KMS-11 (cell line): ENCODE measurements at regions not wholly inside any gene's neighbourhood (a gene's known extent, or its start where the extent isn't known, plus 50 kb on each side); places are given as distances from the start of the nearest gene placed in this dataset.

ENCODE experiments used
- H2AFZ ChIP-seq: fragments of 200-600 bp; sonication (generic); 2 replicates; pipeline ENCODE4 v1.6.1; 2016; ENCODE audit warnings: antibody characterized with exemption, mixed run types, low read depth
- H3K27ac ChIP-seq: fragments of 200-600 bp; sonication (generic); 2 replicates; pipeline ENCODE4 v1.6.1; 2016; ENCODE audit warnings: mild to moderate bottlenecking, mixed run types
- H3K27me3 ChIP-seq: fragments of 200-600 bp; sonication (generic); 2 replicates; pipeline ENCODE4 v1.6.1; 2017; ENCODE audit warnings: mild to moderate bottlenecking, low read depth, mixed run types, moderate library complexity; ENCODE audit not compliant: insufficient read depth
- H3K36me3 ChIP-seq: fragments of 200-600 bp; sonication (generic); 2 replicates; pipeline ENCODE4 v1.6.1; 2017; ENCODE audit warnings: mild to moderate bottlenecking, mixed run types; ENCODE audit not compliant: insufficient read depth
- H3K4me1 ChIP-seq: fragments of 200-600 bp; sonication (generic); 2 replicates; pipeline ENCODE4 v1.6.1; 2016; ENCODE audit warnings: mild to moderate bottlenecking, low read depth, mixed run types; ENCODE audit not compliant: poor library complexity, severe bottlenecking
- H3K4me2 ChIP-seq: fragments of 200-600 bp; sonication (generic); 2 replicates; pipeline ENCODE4 v1.7.0; 2016; ENCODE audit warnings: mild to moderate bottlenecking, mixed run types
- H3K4me3 ChIP-seq: fragments of 200-600 bp; sonication (generic); IDR thresholded peaks from 2 replicates; pipeline ENCODE4 v1.6.1; 2017; ENCODE audit warnings: low read depth, low read length, mixed read lengths; ENCODE audit not compliant: insufficient read depth
- H3K79me2 ChIP-seq: fragments of 200-600 bp; sonication (generic); 2 replicates; pipeline ENCODE4 v1.6.1; 2016; ENCODE audit warnings: low read depth, mixed run types; ENCODE audit not compliant: insufficient read depth
- H3K9ac ChIP-seq: fragments of 200-600 bp; sonication (generic); 2 replicates; pipeline ENCODE4 v1.6.1; 2016; ENCODE audit warnings: mild to moderate bottlenecking, mixed run types
- H4K20me1 ChIP-seq: fragments of 200-600 bp; sonication (generic); 2 replicates; pipeline ENCODE4 v1.6.1; 2016; ENCODE audit warnings: mild to moderate bottlenecking, mixed run types; ENCODE audit not compliant: insufficient read depth
- TF ChIP-seq, protein P1 (sequence below): fragments of 200-600 bp; sonication (generic); conservative IDR thresholded peaks from 2 replicates; pipeline ENCODE4 v1.6.1; 2017; ENCODE audit warnings: low read depth, mild to moderate bottlenecking, antibody characterized with exemption, low read length, moderate library complexity, mixed read lengths

DNA sequence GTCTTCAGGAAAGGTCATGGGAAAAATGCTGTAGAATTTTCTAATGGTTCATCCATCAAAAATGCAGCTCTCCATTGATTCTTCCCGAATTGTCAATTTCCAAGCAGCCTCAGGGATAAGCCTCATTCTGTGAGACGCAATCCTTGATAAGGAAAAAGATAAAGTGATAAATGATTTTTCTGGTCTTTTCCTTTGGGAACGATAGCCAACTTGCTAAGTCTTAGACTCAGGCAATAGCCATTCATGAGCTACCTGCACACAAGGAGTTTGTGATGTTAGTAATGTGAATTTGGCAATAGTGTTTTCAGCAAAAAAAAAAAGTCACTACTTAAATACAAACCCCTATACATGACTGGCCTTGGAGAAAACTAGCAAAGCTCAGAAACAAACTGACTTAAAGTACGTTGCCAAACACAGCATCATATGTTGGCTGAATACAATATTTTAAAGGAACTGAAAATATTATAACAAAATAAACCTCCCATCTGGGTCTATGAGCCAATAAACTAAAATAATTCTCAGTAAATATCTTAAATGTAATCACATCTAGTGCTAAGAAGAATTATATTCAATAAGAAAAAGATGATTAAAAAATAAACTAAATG is 75.5 kb downstream of the KLF6 start:
- Histone ChIP-seq H3K79me2 (no peaks in the 10 kb centered on the region), H2AFZ (no peak overlapping the region), H3K4me2 (no peak overlapping the region), H3K27me3 (no peaks in the 10 kb centered on the region), H4K20me1 (no peaks in the 10 kb centered on the region), H3K27ac (no peak overlapping the region), H3K4me1 (no peaks in the 10 kb centered on the region), H3K9ac (no peak overlapping the region), H3K36me3 (no peaks in the 10 kb centered on the region), H3K4me3 (no peak overlapping the region)
- TF ChIP-seq, protein P1, sequence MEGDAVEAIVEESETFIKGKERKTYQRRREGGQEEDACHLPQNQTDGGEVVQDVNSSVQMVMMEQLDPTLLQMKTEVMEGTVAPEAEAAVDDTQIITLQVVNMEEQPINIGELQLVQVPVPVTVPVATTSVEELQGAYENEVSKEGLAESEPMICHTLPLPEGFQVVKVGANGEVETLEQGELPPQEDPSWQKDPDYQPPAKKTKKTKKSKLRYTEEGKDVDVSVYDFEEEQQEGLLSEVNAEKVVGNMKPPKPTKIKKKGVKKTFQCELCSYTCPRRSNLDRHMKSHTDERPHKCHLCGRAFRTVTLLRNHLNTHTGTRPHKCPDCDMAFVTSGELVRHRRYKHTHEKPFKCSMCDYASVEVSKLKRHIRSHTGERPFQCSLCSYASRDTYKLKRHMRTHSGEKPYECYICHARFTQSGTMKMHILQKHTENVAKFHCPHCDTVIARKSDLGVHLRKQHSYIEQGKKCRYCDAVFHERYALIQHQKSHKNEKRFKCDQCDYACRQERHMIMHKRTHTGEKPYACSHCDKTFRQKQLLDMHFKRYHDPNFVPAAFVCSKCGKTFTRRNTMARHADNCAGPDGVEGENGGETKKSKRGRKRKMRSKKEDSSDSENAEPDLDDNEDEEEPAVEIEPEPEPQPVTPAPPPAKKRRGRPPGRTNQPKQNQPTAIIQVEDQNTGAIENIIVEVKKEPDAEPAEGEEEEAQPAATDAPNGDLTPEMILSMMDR = no peak

DNA sequence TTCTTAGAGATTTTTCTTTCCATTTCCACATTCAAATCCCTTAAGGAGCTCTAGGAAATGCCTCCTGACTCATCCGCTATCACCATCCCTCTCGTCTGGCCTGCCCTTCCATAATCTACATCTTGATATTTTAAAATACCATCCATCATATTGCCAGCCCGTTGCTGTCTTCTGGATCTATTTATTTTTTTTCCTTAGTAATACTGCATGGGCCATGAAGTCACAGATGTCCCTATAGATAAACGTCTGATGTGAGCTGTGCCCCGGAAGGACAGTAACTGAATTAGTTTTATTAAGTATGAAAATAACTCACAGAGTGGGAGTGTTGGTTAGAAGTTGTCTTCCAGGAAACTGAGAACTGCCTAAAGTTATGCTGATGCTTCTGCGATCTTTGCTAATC is 76.2 kb downstream of the KLF6 start:
- Histone ChIP-seq H3K36me3 (no peaks in the 10 kb centered on the region), H3K27me3 (no peaks in the 10 kb centered on the region), H3K27ac (no peak overlapping the region), H3K9ac (no peak overlapping the region), H4K20me1 (no peaks in the 10 kb centered on the region), H3K4me1 (no peaks in the 10 kb centered on the region), H3K79me2 (no peaks in the 10 kb centered on the region), H3K4me2 (no peak overlapping the region), H3K4me3 (no peak overlapping the region), H2AFZ (no peak overlapping the region)
- TF ChIP-seq, protein P1 = no peak

- H3K4me3 ChIP-seq = no peak overlapping the region
- no peak overlapping the region for H3K27ac ChIP-seq
- no peaks in the 10 kb centered on the region for H3K27me3 ChIP-seq
- no peaks in the 10 kb centered on the region for H4K20me1 ChIP-seq
- no peaks in the 10 kb centered on the region for H3K79me2 ChIP-seq
- H3K36me3 ChIP-seq = no peaks in the 10 kb centered on the region
- H3K4me2 ChIP-seq = no peak overlapping the region
- H2AFZ ChIP-seq = no peak overlapping the region
- TF ChIP-seq, protein P1 = no peak
- no peak overlapping the region for H3K9ac ChIP-seq
- no peaks in the 10 kb centered on the region for H3K4me1 ChIP-seq
These were observed 80.3 kb downstream of the KLF6 start for GRCh38 chr10:3704565-3705325.

DNA sequence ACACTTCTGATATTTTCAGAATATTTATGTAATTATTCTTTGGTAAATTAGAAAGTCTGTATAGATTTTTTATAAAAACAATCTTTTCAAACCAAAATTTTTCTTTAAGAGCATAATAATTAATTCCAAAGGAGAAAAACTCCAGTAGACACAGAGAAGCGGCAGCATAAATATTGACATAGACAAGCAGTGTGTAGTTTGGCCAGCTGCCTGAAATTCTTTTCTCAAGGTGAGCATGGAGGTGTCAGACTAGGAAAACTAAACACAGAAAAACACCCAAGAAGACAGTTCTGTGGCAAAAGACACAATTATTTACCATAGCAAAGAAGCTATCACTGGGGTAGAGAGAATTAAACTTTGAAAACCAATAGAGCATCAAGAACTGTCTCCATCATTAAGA is 82.4 kb downstream of the KLF6 start:
- no peaks in the 10 kb centered on the region for H4K20me1 ChIP-seq
- no peaks in the 10 kb centered on the region for H3K27me3 ChIP-seq
- no peak overlapping the region for H2AFZ ChIP-seq
- H3K36me3 ChIP-seq = no peaks in the 10 kb centered on the region
- no peak overlapping the region for H3K4me3 ChIP-seq
- H3K9ac ChIP-seq = no peak overlapping the region
- H3K4me1 ChIP-seq = no peaks in the 10 kb centered on the region
- no peaks in the 10 kb centered on the region for H3K79me2 ChIP-seq
- no peak overlapping the region for H3K4me2 ChIP-seq
- TF ChIP-seq, protein P1 = no peak
- H3K27ac ChIP-seq = no peak overlapping the region
